Esophagus muscularis mucosa (tissue), 4 donors: ENCODE measurements at regions not wholly inside any gene's neighbourhood (a gene's known extent, or its start where the extent isn't known, plus 50 kb on each side); places are given as distances from the start of the nearest gene placed in this dataset.
"Not testable (repeated sequence)": the region's sequence is repeated elsewhere in the genome, so short reads cannot be mapped to it uniquely, and the experiment has no call there.

ENCODE experiments used
- DNase-seq: peaks from one replicate; pipeline ENCODE4 v3.0.0-alpha.2; 2017; ENCODE audit errors: extremely low spot score
- H3K27ac ChIP-seq, 4 donors: fragments of 200-600 bp; sonication (generic); replicated peaks in 1 of 4; 1 replicate in 3 of 4; 2 replicates in 1 of 4; pipeline ENCODE4 v1.5.1; 2016 to 2019; ENCODE audit warnings: mild to moderate bottlenecking in 1 of 4
- H3K27me3 ChIP-seq, 4 donors: fragments of 200-600 bp; sonication (generic); one replicate each; pipeline versions ENCODE4 v1.5.1 to v1.6.0; 2016 to 2019
- H3K36me3 ChIP-seq, 4 donors: fragments of 200-600 bp; sonication (generic); one replicate each; pipeline ENCODE4 v1.5.1; 2016 to 2019
- H3K4me1 ChIP-seq, 4 donors: fragments of 200-600 bp; sonication (generic); one replicate each; pipeline ENCODE4 v1.5.1; 2016 to 2019
- H3K4me3 ChIP-seq, 4 donors: fragments of 200-600 bp; sonication (generic); 1 replicate in 2 of 4; 2 replicates in 2 of 4; pipeline ENCODE4 v1.5.1; 2016 to 2019; ENCODE audit warnings: mild to moderate bottlenecking in 4 of 4, moderate library complexity in 1 of 4
- H3K9me3 ChIP-seq, 4 donors: fragments of 200-600 bp; sonication (generic); 1 replicate in 3 of 4; 2 replicates in 1 of 4; pipeline ENCODE4 v1.5.1; 2016 to 2019
- EP300 ChIP-seq: sonication (generic); formaldehyde crosslinking; IDR thresholded peaks from one replicate; pipeline ENCODE4 v1.6.1; 2017; ENCODE audit warnings: antibody characterized with exemption
- POLR2A ChIP-seq: fragments of 450-650 bp; IDR thresholded peaks from one replicate; pipeline ENCODE4 v1.6.1; 2017; ENCODE audit warnings: antibody characterized with exemption, moderate library complexity, mild to moderate bottlenecking, low read depth
- POLR2AphosphoS5 ChIP-seq, 2 donors: sonication (generic); formaldehyde crosslinking; IDR thresholded peaks; one replicate each; pipeline ENCODE4 v1.6.1; 2017; ENCODE audit warnings: antibody characterized with exemption in 2 of 2
- WGBS: methylation state at CpG from one replicate; pipeline ENCODE4 v1.1.5; 2018; 5-methylcytosine and 5-hydroxymethylcytosine counted together
- intact Hi-C: fragments of 100-400 bp; cut with DNase I; formaldehyde crosslinking; loops from one replicate; pipeline ENCODE4 v1.15.1; 2023
- TF ChIP-seq, protein P1 (sequence below), 3 experiments: fragments of 200-600 bp in 2 of 3; fragments of 450-650 bp in 1 of 3; sonication (generic) in 2 of 3; IDR thresholded peaks; one replicate each; pipeline ENCODE4 v1.5.1; 2017 to 2019; ENCODE audit warnings: antibody characterized with exemption in 3 of 3, mild to moderate bottlenecking in 2 of 3, moderate library complexity in 1 of 3

DNA sequence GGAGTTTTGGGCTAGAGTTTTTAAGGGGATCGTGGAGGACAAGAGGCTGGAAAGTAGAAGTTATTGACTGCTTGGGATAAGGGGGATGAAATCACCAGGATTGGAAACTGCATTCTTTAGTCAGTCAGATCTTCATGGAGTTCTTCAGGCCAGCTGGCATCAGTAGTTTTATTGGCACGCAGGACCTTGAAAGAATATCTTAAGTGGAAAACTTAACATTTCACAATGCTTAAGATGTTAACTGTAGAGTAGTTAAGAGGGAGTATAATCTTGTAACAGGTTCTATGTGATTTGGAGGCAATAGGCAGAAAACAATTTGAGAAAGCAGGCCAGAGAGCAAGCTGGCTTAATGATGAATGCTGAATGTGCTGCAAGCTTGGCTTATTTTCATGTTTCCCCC is 300.4 kb upstream of the KCNH7 start:
- no peak for TF ChIP-seq POLR2A
- TF ChIP-seq EP300 = no peak
- no peak for TF ChIP-seq POLR2AphosphoS5 (IDR thresholded peaks at IDR 0.05)
- TF ChIP-seq, protein P1, sequence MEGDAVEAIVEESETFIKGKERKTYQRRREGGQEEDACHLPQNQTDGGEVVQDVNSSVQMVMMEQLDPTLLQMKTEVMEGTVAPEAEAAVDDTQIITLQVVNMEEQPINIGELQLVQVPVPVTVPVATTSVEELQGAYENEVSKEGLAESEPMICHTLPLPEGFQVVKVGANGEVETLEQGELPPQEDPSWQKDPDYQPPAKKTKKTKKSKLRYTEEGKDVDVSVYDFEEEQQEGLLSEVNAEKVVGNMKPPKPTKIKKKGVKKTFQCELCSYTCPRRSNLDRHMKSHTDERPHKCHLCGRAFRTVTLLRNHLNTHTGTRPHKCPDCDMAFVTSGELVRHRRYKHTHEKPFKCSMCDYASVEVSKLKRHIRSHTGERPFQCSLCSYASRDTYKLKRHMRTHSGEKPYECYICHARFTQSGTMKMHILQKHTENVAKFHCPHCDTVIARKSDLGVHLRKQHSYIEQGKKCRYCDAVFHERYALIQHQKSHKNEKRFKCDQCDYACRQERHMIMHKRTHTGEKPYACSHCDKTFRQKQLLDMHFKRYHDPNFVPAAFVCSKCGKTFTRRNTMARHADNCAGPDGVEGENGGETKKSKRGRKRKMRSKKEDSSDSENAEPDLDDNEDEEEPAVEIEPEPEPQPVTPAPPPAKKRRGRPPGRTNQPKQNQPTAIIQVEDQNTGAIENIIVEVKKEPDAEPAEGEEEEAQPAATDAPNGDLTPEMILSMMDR (IDR thresholded peaks at IDR 0.05) = no peak
- H3K27ac ChIP-seq = no peak overlapping the region
- H3K27me3 ChIP-seq = no peaks in the 10 kb centered on the region
- no peak overlapping the region for H3K4me3 ChIP-seq
- H3K36me3 ChIP-seq = no peaks in the 10 kb centered on the region
- H3K4me1 ChIP-seq = no peaks in the 10 kb centered on the region
- no peaks in the 10 kb centered on the region for H3K9me3 ChIP-seq
- WGBS = 82% methylated on average over 2 of the region's 2 CpGs
- intact Hi-C loops = no loop called here
- no peak for DNase-seq

DNA sequence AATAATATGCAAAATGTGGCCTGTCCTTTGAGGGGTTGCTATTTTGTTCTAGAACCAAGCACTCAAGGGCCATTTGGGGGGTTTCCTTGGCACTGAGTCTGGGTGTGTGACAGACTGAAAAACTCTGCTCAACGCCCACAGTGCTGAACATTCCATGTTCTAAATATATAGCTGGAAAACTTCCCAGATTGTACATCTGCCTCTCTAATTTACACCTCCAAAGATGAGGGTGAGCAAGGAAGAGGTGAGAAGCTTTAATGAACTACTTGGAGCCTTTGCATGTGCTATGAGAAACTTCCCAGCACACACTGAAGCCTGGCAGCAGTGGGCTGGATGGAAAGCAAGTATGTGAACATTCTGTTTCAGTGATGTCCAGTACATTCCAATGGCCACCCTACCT is 296.7 kb upstream of the KCNH7 start:
- Histone ChIP-seq H3K36me3 (no peaks in the 10 kb centered on the region), H3K4me3 (no peak overlapping the region), H3K27ac (no peak overlapping the region), H3K9me3 (no peaks in the 10 kb centered on the region), H3K27me3 (no peaks in the 10 kb centered on the region), H3K4me1 (no peaks in the 10 kb centered on the region)
- TF ChIP-seq POLR2A (no peak), POLR2AphosphoS5 (IDR thresholded peaks at IDR 0.05) (no peak), EP300 (no peak)
- TF ChIP-seq, protein P1 (IDR thresholded peaks at IDR 0.05) = no peak
- no peak for DNase-seq
- intact Hi-C loops = no loop called here
- 67% methylated on average over 1 of the region's 1 CpG for whole genome bisulfite sequencing

DNA sequence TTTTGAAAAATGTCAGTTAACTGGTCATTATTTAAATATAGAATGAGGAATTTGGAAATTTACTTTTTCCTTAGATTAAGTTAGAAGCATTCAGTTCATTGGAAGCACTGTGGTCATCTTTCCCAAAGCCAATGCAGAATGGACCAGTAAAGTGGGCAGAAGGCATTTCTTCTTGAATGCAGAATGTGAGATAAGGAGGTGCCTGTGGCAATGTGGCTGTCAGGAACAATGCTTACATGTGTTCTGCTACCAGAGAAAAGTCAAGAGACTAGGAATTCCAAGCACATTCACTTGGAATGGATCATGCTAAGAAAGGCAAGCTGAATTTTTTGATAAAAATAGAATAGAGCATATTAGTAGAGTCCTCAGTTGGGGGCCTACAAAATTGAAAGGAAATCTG is 295.0 kb upstream of the KCNH7 start:
- Histone ChIP-seq H3K27me3 (no peaks in the 10 kb centered on the region), H3K4me3 (no peak overlapping the region), H3K9me3 (no peaks in the 10 kb centered on the region), H3K27ac (no peak overlapping the region), H3K4me1 (no peaks in the 10 kb centered on the region), H3K36me3 (no peaks in the 10 kb centered on the region)
- intact Hi-C loops = no loop called here
- DNase-seq = no peak
- TF ChIP-seq POLR2A = no peak
- no peak for TF ChIP-seq EP300
- no peak for TF ChIP-seq POLR2AphosphoS5 (IDR thresholded peaks at IDR 0.05)
- TF ChIP-seq, protein P1 (IDR thresholded peaks at IDR 0.05) = no peak

DNA sequence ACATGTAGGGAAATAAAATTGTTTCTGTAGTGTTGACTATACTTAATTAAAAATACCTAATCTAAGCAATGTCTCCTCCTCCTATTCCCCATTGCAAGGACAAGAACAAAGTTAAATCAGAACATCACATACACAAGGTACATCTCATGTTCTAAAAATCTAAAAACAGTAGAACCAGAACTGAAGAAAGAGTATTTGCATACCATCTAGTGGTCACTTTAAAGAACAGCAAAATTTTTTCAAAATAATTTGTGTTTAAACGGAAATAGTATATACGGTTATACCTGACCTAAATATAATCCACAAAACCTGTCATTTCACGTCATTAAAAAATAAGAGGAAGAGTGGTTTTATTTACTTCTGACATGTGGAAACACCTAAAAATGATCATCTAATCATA is 294.3 kb upstream of the KCNH7 start:
- H3K27me3 ChIP-seq = no peaks in the 10 kb centered on the region
- no peak overlapping the region for H3K4me3 ChIP-seq
- intact Hi-C loops = no loop called here
- 9% methylated on average over 3 of the region's 3 CpGs for WGBS
- H3K9me3 ChIP-seq = no peaks in the 10 kb centered on the region
- TF ChIP-seq POLR2AphosphoS5 (IDR thresholded peaks at IDR 0.05) = no peak
- TF ChIP-seq, protein P1 (IDR thresholded peaks at IDR 0.05) = peak; percentile 28 to 35 (median 28)
- H3K27ac ChIP-seq = no peak overlapping the region
- no peak for DNase-seq
- no peaks in the 10 kb centered on the region for H3K4me1 ChIP-seq
- no peaks in the 10 kb centered on the region for H3K36me3 ChIP-seq

DNA sequence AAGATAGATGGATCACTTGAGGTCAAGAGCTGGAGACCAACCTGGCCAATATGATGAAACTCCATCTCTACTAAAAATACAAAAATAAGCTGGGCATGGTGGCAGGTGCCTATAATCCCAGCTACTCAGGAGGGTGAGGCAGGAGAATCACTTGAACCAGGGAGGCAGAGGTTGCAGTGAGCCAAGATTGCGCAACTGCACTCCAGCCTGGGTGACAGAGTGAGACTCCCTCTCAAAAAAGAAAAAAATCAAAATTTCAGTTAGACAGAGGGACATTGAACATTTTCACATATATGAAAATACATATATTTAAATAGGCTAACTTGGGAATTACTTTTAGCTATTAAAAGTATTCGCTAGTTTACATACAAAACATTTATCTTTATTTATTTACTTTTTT is 293.6 kb upstream of the KCNH7 start:
- H3K27ac ChIP-seq, H3K4me3 ChIP-seq, H3K36me3 ChIP-seq, H3K27me3 ChIP-seq, H3K9me3 ChIP-seq, H3K4me1 ChIP-seq, DNase-seq, intact Hi-C loops: not testable (repeated sequence)
- WGBS = 91% methylated on average over 2 of the region's 2 CpGs
